Kidney epithelial cell (primary cell): ENCODE measurements at regions not wholly inside any gene's neighbourhood (a gene's known extent, or its start where the extent isn't known, plus 50 kb on each side); places are given as distances from the start of the nearest gene placed in this dataset.

ENCODE experiments used
- DNase-seq: peaks from one replicate; pipeline ENCODE4 v3.0.0-alpha.2; 2010; ENCODE audit warnings: low read depth
- H3K27me3 ChIP-seq: 2 replicates; pipeline ENCODE4 v1.6.0; 2011; ENCODE audit warnings: low read length; ENCODE audit not compliant: control insufficient read depth, insufficient read depth
- H3K36me3 ChIP-seq: 2 replicates; pipeline ENCODE4 v1.5.1; 2011; ENCODE audit warnings: low read length; ENCODE audit not compliant: control insufficient read depth, insufficient read depth
- H3K4me3 ChIP-seq: 2 replicates; pipeline ENCODE4 v1.5.1; 2011; ENCODE audit warnings: low read depth, mild to moderate bottlenecking, control low read depth, low read length
- TF ChIP-seq, protein P1 (sequence below): IDR thresholded peaks from 2 replicates; pipeline ENCODE4 v1.5.1; 2011; ENCODE audit warnings: mild to moderate bottlenecking, moderate library complexity, low read length, control low read depth, inconsistent platforms; ENCODE audit not compliant: insufficient read depth, poor library complexity, severe bottlenecking

DNA sequence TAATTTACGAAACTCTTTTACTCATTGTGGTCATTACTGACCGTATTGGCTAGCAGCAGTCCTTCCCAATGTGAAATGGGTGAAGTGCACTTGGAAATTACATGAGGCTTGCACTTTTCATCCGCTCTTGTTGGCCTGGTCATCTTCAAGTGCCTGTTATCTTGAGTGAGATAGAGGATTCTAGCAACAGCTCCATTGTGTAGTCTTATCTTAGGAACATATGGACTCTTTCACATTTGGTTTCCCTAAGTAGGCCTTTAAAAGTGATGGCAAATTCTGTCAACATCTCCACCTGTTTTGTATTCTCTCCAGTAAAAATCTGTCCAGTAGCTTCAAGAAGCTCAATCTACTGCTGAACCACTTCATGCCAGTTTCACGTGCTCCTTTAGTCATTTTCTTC lies 114.8 kb upstream of the MARCKS start:
- Histone ChIP-seq H3K27me3 (no peaks in the 10 kb centered on the region), H3K4me3 (no peak overlapping the region), H3K36me3 (no peaks in the 10 kb centered on the region)
- no peak for DNase-seq
- TF ChIP-seq, protein P1, sequence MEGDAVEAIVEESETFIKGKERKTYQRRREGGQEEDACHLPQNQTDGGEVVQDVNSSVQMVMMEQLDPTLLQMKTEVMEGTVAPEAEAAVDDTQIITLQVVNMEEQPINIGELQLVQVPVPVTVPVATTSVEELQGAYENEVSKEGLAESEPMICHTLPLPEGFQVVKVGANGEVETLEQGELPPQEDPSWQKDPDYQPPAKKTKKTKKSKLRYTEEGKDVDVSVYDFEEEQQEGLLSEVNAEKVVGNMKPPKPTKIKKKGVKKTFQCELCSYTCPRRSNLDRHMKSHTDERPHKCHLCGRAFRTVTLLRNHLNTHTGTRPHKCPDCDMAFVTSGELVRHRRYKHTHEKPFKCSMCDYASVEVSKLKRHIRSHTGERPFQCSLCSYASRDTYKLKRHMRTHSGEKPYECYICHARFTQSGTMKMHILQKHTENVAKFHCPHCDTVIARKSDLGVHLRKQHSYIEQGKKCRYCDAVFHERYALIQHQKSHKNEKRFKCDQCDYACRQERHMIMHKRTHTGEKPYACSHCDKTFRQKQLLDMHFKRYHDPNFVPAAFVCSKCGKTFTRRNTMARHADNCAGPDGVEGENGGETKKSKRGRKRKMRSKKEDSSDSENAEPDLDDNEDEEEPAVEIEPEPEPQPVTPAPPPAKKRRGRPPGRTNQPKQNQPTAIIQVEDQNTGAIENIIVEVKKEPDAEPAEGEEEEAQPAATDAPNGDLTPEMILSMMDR = no peak

DNA sequence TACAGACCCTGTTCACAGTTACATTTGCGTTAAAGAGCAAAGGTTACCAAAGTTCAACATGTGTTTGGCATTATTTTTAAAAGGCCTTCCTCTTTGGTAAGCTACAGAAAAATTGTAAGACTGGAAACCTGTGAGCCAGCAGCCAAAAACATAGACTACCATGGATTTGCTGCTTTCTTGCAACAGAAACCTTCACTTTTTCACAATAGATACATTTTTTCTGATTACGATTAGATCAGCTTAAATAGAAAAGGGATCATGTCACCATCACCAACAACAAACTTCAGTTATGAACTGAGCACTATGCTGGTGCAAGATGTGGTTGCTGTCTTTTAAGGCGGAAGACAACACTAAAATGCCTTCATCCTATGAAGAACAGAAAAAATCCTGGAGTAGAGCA lies 112.3 kb upstream of the MARCKS start:
- Histone ChIP-seq H3K27me3 (no peaks in the 10 kb centered on the region), H3K36me3 (no peaks in the 10 kb centered on the region), H3K4me3 (no peak overlapping the region)
- TF ChIP-seq, protein P1 = no peak
- no peak for DNase-seq

DNA sequence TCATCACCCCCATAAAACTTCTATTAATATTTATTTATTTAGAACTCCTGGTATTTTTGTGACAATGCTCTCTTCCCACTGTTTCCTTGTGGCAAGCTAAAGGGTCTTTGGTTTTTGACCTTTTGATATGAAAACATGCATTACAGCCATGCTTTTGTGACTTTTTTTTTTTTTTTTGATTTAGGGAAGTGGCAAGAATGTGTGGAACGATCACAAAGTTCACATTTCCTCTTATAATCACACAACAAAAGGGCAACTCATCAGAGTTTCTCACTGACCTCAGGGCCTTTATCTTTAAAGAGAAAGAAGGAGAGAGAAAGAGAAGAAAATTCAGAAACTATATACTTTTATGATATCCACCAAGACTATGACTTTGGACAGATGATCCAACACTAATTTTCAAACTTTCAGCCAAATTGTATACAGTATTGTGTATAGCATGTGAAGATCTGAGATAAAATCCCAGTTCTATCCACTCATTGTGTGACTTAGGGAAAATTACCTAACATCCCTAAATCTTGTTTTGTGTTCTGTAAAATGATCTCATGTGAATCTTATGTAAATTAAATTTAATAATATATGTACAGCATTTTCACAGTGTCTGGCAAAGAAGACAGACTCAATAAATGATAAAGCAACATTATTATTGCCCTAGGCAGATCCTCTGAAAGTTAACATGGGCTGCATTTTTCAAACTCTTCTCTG lies 106.8 kb upstream of the MARCKS start:
- Histone ChIP-seq H3K36me3 (no peaks in the 10 kb centered on the region), H3K4me3 (no peak overlapping the region), H3K27me3 (no peaks in the 10 kb centered on the region)
- DNase-seq = no peak
- TF ChIP-seq, protein P1 = no peak

DNA sequence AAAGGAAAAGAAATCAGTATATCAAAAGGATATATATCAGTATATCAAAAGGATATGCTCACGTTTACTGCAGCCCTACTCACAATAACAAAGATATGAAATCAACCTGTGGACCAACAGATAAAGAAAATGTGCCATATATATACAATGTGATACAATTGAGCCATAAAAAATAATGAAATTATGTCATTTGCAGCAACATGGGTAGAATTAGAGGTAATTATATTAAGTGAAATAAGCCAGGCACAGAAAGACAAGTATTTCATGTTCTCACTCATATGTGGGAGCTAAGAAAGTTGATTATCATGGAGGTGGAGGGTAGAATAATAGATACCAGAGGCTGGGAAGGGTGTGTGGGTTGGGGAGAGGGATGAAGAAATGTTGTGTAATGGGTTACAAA lies 102.9 kb upstream of the MARCKS start:
- TF ChIP-seq, protein P1 = no peak
- DNase-seq = no peak
- H3K36me3 ChIP-seq = no peaks in the 10 kb centered on the region
- no peak overlapping the region for H3K4me3 ChIP-seq
- no peaks in the 10 kb centered on the region for H3K27me3 ChIP-seq

DNA sequence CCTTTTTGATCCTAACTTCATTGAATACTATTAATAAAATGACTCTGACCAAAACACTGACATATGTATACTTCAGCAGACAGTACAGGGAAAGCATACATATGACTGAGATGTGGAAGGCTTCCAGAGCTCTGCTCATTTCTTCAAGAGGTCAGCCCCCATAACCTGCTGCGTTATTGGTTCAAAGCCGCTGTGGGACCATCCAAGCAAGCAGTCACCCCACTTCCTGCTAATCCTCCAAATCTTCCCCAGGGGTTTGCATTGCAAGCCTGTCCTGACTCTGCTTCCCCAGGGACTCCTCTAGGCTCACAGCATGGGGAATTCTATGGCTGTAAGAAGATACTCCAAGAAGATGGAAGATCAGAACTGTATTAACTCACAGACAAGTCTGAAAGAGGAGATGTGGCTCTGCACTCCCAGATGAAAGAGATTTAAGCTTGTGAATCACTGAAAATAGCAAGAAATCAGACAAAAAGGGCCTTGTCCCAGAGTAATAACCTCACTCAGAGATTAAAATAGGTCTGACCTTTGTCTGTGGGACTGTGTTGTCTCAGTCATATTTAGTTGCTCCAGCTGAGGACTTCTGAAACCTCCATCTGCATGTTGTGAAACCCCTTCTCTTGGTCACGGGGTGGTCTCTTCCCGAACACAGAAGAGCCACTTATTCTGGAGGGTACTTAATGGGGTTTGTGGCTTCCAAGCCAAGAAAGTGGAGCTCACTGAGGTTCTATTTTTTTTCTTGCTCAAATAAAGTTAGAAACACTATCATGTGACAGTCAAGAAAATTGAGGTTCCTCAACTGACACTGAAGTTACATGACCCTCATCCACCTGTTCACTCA lies 101.5 kb upstream of the MARCKS start:
- Histone ChIP-seq H3K27me3 (no peaks in the 10 kb centered on the region), H3K4me3 (no peak overlapping the region), H3K36me3 (no peaks in the 10 kb centered on the region)
- TF ChIP-seq, protein P1 = no peak
- DNase-seq = no peak
